ENCODE measurements at regions not wholly inside any gene's neighbourhood (a gene's known extent, or its start where the extent isn't known, plus 50 kb on each side); places are given as distances from the start of the nearest gene placed in this dataset.

DNA sequence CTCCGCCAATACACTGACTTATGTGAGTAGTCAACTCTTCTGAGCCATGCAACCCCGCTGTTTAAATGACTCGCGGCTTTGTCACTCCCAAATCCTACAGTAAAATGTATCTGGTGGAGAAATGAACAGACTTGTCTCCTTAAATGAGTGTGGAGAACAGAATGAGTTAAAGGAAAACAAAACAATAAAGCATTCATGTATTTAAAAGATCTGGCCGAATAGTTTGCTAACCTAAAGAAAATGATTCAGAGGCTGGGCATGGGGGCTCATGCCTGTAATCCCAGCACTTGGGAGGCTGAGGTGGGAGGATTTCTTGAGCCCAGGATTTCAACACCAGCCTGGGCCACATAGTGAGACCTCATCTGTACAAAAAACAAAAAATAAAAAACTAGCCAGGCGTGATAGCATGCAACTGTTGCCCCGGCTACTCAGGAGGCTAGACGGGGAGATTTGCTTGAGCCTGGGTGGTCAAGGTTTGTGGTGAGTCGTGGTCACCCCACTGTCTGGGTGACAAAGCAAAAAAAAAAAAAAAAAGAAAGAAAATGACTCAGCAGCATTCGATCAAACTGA, 86.5 kb upstream of the PFKP start:
- no peak for DNase-seq

GRCh38 chr10:2980116-2980515, 87.2 kb upstream of the PFKP start:
- DNase-seq, result no peak

GRCh38 chr10:2979306-2979705, 88.0 kb upstream of the PFKP start:
- no peak for DNase-seq

GRCh38 chr10:2978574-2979273, 88.6 kb upstream of the PFKP start:
- no peak for DNase-seq

GRCh38 chr10:2978111-2978510, 89.2 kb upstream of the PFKP start:
- peak; percentile 10 for DNase-seq

GRCh38 chr10:2974503-2975207, 92.7 kb upstream of the PFKP start:
- DNase-seq, result no peak

DNA sequence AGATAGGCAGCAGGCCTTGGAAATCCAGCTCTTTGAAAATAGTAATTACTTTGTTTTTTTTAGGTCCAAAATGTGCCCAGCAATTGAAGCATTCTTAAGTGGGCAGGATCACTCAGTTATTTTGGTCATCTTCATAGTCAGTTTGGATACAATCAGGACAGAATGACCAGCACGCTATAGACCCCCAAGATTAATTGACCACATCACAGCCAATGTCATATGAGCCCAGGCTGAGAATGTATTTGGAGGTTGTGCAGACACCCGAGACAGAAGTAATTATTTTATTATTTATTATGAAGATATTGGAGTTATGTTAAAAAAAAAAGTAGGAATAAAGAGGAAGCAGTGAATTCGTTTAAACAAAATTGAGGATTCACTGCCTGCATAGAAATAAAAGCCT, 93.3 kb upstream of the PFKP start:
- no peak for DNase-seq

GRCh38 chr10:2972810-2973209, 94.5 kb upstream of the PFKP start:
- DNase-seq, result no peak

- DNase-seq, result no peak
Observed at GRCh38 chr10:2972216-2972615, 95.1 kb upstream of the PFKP start.

GRCh38 chr10:2970190-2970823, 97.0 kb upstream of the PFKP start:
- DNase-seq, result no peak

GRCh38 chr10:2968401-2969058, 98.8 kb upstream of the PFKP start:
- DNase-seq, result no peak

DNA sequence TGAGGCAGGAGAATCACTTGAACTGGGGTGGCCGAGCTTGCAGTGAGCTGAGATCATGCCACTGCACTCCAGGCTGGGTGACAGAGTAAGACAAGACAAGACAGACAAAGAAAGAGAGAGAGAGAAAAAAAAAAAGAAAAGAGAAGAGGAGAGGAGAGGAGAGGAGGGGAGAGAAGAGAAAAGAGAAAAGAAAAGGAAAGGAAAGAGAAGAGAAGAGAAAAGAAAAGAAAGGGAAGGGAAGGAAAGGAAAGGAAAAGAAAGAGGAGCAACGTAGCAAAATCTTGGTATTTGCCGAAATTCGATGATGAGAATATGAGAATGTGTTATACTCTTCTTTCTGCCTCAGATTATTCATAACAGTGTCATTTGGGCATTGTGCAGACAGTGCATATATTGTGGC, 101.2 kb upstream of the PFKP start:
- DNase-seq, result no peak

GRCh38 chr10:2964632-2965296, 102.6 kb upstream of the PFKP start:
- DNase-seq, result no peak

- no peak for DNase-seq
Observed at GRCh38 chr10:2963889-2964631, 103.3 kb upstream of the PFKP start.

GRCh38 chr10:2962194-2962593, 105.2 kb upstream of the PFKP start:
- DNase-seq, result no peak

GRCh38 chr10:2958659-2959058, 108.7 kb upstream of the PFKP start:
- DNase-seq, result no peak

DNA sequence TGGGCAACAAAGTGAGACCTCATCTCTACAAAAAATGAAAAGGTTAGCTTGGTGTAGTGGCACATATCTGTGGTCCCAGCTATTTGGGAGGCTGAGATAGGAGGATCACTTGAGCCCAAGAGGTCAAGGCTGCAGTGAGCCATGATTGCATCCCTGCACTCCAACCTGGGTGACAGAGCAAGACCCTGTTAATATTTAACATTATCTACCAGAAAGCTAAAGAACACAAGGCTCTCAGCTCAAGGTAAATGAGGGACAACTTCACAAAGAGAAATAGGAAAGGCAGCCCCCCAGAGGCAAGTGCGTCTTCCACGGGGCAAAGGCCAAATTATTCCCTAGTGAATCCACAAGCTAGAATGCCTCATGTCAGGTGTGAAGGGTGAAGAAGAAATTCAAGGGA, 109.6 kb upstream of the PFKP start:
- DNase-seq, result no peak

GRCh38 chr10:2955064-2955463, 112.3 kb upstream of the PFKP start:
- DNase-seq, result no peak

GRCh38 chr10:2953495-2953894, 113.9 kb upstream of the PFKP start:
- no peak for DNase-seq

- DNase-seq, result no peak
Observed at GRCh38 chr10:2951235-2951835, 116.0 kb upstream of the PFKP start.

DNA sequence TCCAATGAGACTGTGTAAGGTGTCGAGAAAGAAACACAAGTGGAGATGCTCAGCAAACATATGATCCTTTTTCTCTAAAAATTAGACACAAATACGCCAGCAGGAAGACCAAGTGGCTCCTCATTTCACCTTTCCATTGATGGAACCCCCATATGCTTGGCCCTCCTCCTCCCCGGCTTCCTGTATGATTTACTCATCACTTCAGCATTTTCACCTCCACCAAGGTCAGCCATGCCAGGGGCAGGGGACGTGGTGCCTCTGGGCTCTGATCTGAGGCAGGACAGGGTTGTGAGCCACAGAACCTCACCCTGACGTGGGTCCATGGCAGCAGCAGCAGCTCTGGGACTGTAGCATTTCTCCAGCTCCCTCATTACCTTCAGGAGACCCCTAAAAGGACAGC, 116.8 kb upstream of the PFKP start:
- no peak for DNase-seq

- DNase-seq, result no peak
Observed at GRCh38 chr10:2949948-2950354, 117.4 kb upstream of the PFKP start.
